ENCODE measurements at regions not wholly inside any gene's neighbourhood (a gene's known extent, or its start where the extent isn't known, plus 50 kb on each side); places are given as distances from the start of the nearest gene placed in this dataset.

GRCh38 chr11:80157447-80157846 lies 716.6 kb upstream of the TENM4 start:
- TF ChIP-seq TEAD4 (IDR thresholded peaks at IDR 0.05) (no peak), MAX (IDR thresholded peaks at IDR 0.05) (no peak), CEBPB (IDR thresholded peaks at IDR 0.05) (no peak), YY1 (IDR thresholded peaks at IDR 0.05; ENCODE audit: low read depth) (no peak), FOXM1 (IDR thresholded peaks at IDR 0.05; ENCODE audit: borderline replicate concordance, low read depth) (no peak), EP300 (IDR thresholded peaks at IDR 0.05; ENCODE audit: borderline replicate concordance) (no peak), NFIC (IDR thresholded peaks at IDR 0.05) (no peak)

- no peak for TF ChIP-seq EGR1 (IDR thresholded peaks at IDR 0.05)
- no peak for TF ChIP-seq EP300 (IDR thresholded peaks at IDR 0.05; ENCODE audit: borderline replicate concordance)
- TF ChIP-seq NFIC (IDR thresholded peaks at IDR 0.05), result no peak
- no peak for TF ChIP-seq TCF12 (IDR thresholded peaks at IDR 0.05; ENCODE audit: low read depth)
- TF ChIP-seq YY1 (IDR thresholded peaks at IDR 0.05; ENCODE audit: low read depth), result no peak
- TF ChIP-seq REST (IDR thresholded peaks at IDR 0.05; ENCODE audit: low read depth), result no peak
- no peak for TF ChIP-seq ZBTB7A (IDR thresholded peaks at IDR 0.05; ENCODE audit: low read depth)
- TF ChIP-seq MAX (IDR thresholded peaks at IDR 0.05), result no peak
- TF ChIP-seq TAF1 (IDR thresholded peaks at IDR 0.05; ENCODE audit: low read depth), result no peak
These were observed 715.2 kb upstream of the TENM4 start for GRCh38 chr11:80156062-80156461.

- TF ChIP-seq MAX (IDR thresholded peaks at IDR 0.05), result no peak
- TF ChIP-seq USF1 (IDR thresholded peaks at IDR 0.05), result no peak
- no peak for TF ChIP-seq EP300 (IDR thresholded peaks at IDR 0.05; ENCODE audit: borderline replicate concordance)
- no peak for TF ChIP-seq TCF12 (IDR thresholded peaks at IDR 0.05; ENCODE audit: low read depth)
- no peak for TF ChIP-seq REST (IDR thresholded peaks at IDR 0.05; ENCODE audit: low read depth)
- TF ChIP-seq RAD21 (IDR thresholded peaks at IDR 0.05; ENCODE audit: low read depth), result peak; percentile 23; the same call in 1 of the 2 replicates
- TF ChIP-seq CEBPB (IDR thresholded peaks at IDR 0.05), result no peak
- TF ChIP-seq YY1 (IDR thresholded peaks at IDR 0.05; ENCODE audit: low read depth), result no peak
These were observed 714.7 kb upstream of the TENM4 start for GRCh38 chr11:80155412-80156017.

GRCh38 chr11:80146232-80146631 lies 705.4 kb upstream of the TENM4 start:
- no peak for TF ChIP-seq MAX (IDR thresholded peaks at IDR 0.05)
- no peak for TF ChIP-seq REST (IDR thresholded peaks at IDR 0.05; ENCODE audit: low read depth)
- TF ChIP-seq YY1 (IDR thresholded peaks at IDR 0.05; ENCODE audit: low read depth), result no peak
- no peak for TF ChIP-seq TEAD4 (IDR thresholded peaks at IDR 0.05)
- TF ChIP-seq EGR1 (IDR thresholded peaks at IDR 0.05), result no peak
- TF ChIP-seq USF1 (IDR thresholded peaks at IDR 0.05), result no peak
- no peak for TF ChIP-seq TCF12 (IDR thresholded peaks at IDR 0.05; ENCODE audit: low read depth)
- TF ChIP-seq FOXM1 (IDR thresholded peaks at IDR 0.05; ENCODE audit: borderline replicate concordance, low read depth), result no peak
- no peak for TF ChIP-seq CEBPB (IDR thresholded peaks at IDR 0.05)

Data from Ishikawa (cell line).